HEK293T (cell line): ENCODE measurements at regions not wholly inside any gene's neighbourhood (a gene's known extent, or its start where the extent isn't known, plus 50 kb on each side); places are given as distances from the start of the nearest gene placed in this dataset.

Experiments used
- CTCF ChIA-PET: fragments of 350-600 bp; formaldehyde crosslinking; extraction: SDS; loops from one replicate; lab custom pipeline; 2021; ENCODE audit warnings: antibody characterized with exemption, inconsistent platforms; lab: Yijun Ruan, JAX
- POLR2A ChIA-PET: fragments of 350-600 bp; formaldehyde crosslinking; extraction: SDS; loops from one replicate; lab custom pipeline; 2020; ENCODE audit warnings: antibody characterized with exemption, inconsistent platforms; lab: Yijun Ruan, JAX
- DNase-seq: peaks from one replicate; pipeline ENCODE4 v3.0.0; 2012; ENCODE audit warnings: mixed read lengths; ENCODE audit errors: extremely low spot score
- ARNT ChIP-seq: fragments of 450-650 bp; IDR thresholded peaks from 2 replicates; pipeline ENCODE4 v1.6.1; 2017; ENCODE audit warnings: mild to moderate bottlenecking
- BHLHE40 ChIP-seq: fragments of 450-650 bp; IDR thresholded peaks from 2 replicates; pipeline ENCODE4 v1.6.1; 2016; ENCODE audit warnings: mild to moderate bottlenecking, moderate library complexity, borderline replicate concordance
- CTBP1 ChIP-seq: fragments of 450-650 bp; IDR thresholded peaks from 2 replicates; pipeline ENCODE4 v1.6.1; 2016; ENCODE audit warnings: borderline replicate concordance
- ELF4 ChIP-seq: fragments of 450-650 bp; IDR thresholded peaks from 2 replicates; pipeline ENCODE4 v1.6.1; 2017; ENCODE audit warnings: antibody characterized with exemption
- FOXA1 ChIP-seq: fragments of 450-650 bp; IDR thresholded peaks from 2 replicates; pipeline ENCODE4 v1.6.1; 2016; ENCODE audit warnings: mild to moderate bottlenecking
- FOXK2 ChIP-seq: fragments of 450-650 bp; IDR thresholded peaks from 2 replicates; pipeline ENCODE4 v1.6.1; 2016; ENCODE audit warnings: mild to moderate bottlenecking
- FOXM1 ChIP-seq: fragments of 450-650 bp; IDR thresholded peaks from 2 replicates; pipeline ENCODE4 v1.6.1; 2017; ENCODE audit warnings: mild to moderate bottlenecking, borderline replicate concordance
- HDGF ChIP-seq: fragments of 450-650 bp; IDR thresholded peaks from 2 replicates; pipeline ENCODE4 v1.6.1; 2017; ENCODE audit warnings: antibody characterized with exemption, borderline replicate concordance
- L3MBTL2 ChIP-seq: fragments of 450-650 bp; conservative IDR thresholded peaks from 2 replicates; pipeline ENCODE4 v1.6.1; 2016; ENCODE audit warnings: mild to moderate bottlenecking
- LEF1 ChIP-seq: fragments of 450-650 bp; IDR thresholded peaks from 2 replicates; pipeline ENCODE4 v1.6.1; 2017; ENCODE audit warnings: mild to moderate bottlenecking, borderline replicate concordance
- NFRKB ChIP-seq: fragments of 450-650 bp; IDR thresholded peaks from 2 replicates; pipeline ENCODE4 v1.6.1; 2016; ENCODE audit warnings: mild to moderate bottlenecking, moderate library complexity
- SP1 ChIP-seq: fragments of 450-650 bp; IDR thresholded peaks from 2 replicates; pipeline ENCODE4 v1.6.1; 2017
- SUZ12 ChIP-seq: fragments of 450-650 bp; IDR thresholded peaks from 2 replicates; pipeline ENCODE4 v1.6.1; 2016; ENCODE audit warnings: mild to moderate bottlenecking
- TARDBP ChIP-seq: fragments of 450-650 bp; IDR thresholded peaks from 2 replicates; pipeline ENCODE4 v1.6.1; 2016
- ZNF384 ChIP-seq: fragments of 450-650 bp; IDR thresholded peaks from 2 replicates; pipeline ENCODE4 v1.6.1; 2016
- TF ChIP-seq, protein P1 (sequence below): fragments of 450-650 bp; IDR thresholded peaks from 2 replicates; pipeline ENCODE4 v1.6.1; 2016

DNA sequence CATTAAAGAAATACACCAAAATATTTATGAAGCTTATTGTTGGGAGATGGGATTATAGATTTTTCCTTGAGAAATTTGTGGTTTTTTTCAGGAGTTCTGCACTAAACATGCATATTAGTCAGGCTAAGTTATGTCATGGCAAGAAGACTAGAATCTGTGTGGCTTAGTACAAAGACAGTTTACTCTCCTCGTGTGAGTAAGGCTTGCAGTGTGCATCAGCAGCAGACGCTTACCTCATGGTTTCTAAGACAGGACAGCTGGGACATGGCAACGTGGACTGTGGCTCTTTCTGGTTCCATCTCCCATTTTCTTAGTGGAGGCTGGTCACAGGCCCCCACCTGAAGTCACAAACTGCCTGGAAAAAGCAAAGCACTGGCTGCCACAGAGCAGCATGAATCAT lies 429.6 kb upstream of the VSTM2A start:
- ChIA-PET CTCF (no interaction called here), POLR2A (no interaction called here)
- TF ChIP-seq FOXM1: no peak
- TF ChIP-seq SUZ12: no peak
- TF ChIP-seq CTBP1: no peak
- TF ChIP-seq LEF1: no peak
- TF ChIP-seq NFRKB: no peak
- no peak for TF ChIP-seq ZNF384
- TF ChIP-seq BHLHE40: no peak
- TF ChIP-seq L3MBTL2: no peak
- no peak for TF ChIP-seq HDGF
- no peak for TF ChIP-seq FOXA1
- no peak for TF ChIP-seq ELF4
- no peak for TF ChIP-seq ARNT
- TF ChIP-seq FOXK2: no peak
- TF ChIP-seq, protein P1, sequence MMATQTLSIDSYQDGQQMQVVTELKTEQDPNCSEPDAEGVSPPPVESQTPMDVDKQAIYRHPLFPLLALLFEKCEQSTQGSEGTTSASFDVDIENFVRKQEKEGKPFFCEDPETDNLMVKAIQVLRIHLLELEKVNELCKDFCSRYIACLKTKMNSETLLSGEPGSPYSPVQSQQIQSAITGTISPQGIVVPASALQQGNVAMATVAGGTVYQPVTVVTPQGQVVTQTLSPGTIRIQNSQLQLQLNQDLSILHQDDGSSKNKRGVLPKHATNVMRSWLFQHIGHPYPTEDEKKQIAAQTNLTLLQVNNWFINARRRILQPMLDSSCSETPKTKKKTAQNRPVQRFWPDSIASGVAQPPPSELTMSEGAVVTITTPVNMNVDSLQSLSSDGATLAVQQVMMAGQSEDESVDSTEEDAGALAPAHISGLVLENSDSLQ: no peak
- TF ChIP-seq TARDBP: no peak
- no peak for TF ChIP-seq SP1
- DNase-seq: no peak

DNA sequence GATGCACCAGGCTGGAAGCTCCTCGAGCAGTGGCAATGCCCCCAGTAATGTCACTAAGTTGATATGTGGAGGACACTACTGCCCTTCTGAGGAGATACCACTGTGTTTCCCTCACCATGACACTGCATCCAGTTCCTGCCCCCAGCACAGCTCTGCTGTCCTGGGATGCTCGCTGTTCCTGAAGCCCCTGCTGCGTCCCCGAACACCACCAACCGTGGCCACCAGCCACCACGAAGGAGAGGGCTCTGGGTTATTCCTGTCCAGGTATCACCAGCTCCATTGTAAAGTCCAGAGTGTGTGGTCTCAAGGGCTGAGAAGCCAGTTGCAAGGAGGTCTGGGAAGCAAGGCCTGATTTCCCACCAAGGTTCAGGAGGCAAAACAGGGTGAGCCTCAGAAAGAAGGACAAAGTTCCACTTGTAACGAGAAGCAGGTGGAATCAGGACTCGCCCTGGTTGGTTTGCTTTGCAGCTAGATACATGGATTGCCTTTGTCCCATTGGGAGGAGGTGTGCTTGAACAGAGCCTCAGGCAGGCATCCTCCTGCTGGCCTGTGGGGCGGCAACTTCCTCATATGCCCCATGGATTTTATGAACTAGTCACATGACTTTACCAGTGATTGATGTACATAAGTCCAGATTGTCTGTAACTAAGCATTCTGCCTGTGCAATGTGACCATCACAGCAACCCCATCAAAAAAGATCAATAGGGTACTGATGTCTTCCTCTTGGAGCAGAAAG lies 427.0 kb upstream of the VSTM2A start:
- ChIA-PET POLR2A (no interaction called here), CTCF (no interaction called here)
- TF ChIP-seq, protein P1: no peak
- TF ChIP-seq BHLHE40 (no peak), ARNT (no peak), ZNF384 (no peak), FOXA1 (no peak), ELF4 (no peak), SUZ12 (no peak), HDGF (no peak)

GRCh38 chr7:54116956-54117355 lies 425.2 kb upstream of the VSTM2A start:
- TF ChIP-seq SP1: no peak
- TF ChIP-seq CTBP1: no peak
- TF ChIP-seq, protein P1: no peak
- TF ChIP-seq FOXM1: no peak
- no peak for TF ChIP-seq HDGF
- POLR2A ChIA-PET: no interaction called here
- no peak for DNase-seq
- CTCF ChIA-PET: no interaction called here

More for the DNA sequence above, 427.0 kb upstream of the VSTM2A start:
- no peak for DNase-seq

- ChIA-PET POLR2A (no interaction called here), CTCF (no interaction called here)
- no peak for TF ChIP-seq FOXK2
- no peak for TF ChIP-seq L3MBTL2
- no peak for TF ChIP-seq BHLHE40
- TF ChIP-seq ZNF384: no peak
- TF ChIP-seq TARDBP: no peak
- no peak for DNase-seq
Observed at GRCh38 chr7:54129035-54129434, 413.1 kb upstream of the VSTM2A start.

DNA sequence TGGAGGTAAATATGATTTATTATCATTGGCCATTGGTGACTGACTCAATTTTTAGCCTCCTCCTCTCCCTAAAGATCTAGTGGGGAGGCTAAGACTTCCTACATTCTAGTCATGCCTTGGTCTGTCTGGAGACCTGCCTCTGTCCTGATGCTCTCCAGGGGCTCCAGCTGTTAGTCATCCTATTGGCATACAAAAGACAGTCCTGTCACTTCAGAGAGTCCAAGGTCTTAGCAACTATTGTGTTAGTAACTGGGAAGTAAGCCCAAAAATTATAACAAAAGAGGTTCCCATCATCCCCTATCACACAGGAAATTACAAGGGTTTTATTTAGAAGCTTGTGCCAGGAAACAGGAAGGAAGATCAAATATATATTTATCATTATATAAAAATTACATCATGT lies 400.6 kb upstream of the VSTM2A start:
- CTCF ChIA-PET: no interaction called here
- TF ChIP-seq SUZ12 (no peak), CTBP1 (no peak), NFRKB (no peak), LEF1 (no peak), FOXA1 (no peak)
- TF ChIP-seq, protein P1: no peak
- no peak for DNase-seq
- POLR2A ChIA-PET: no interaction called here

- TF ChIP-seq CTBP1 (no peak), ARNT (no peak), FOXK2 (no peak), HDGF (no peak), BHLHE40 (no peak), ELF4 (no peak), TARDBP (no peak), FOXM1 (no peak), LEF1 (no peak), ZNF384 (no peak), SUZ12 (no peak), FOXA1 (no peak), NFRKB (no peak), L3MBTL2 (no peak), SP1 (no peak)
- TF ChIP-seq, protein P1: no peak
- POLR2A ChIA-PET: no interaction called here
- CTCF ChIA-PET: no interaction called here
- DNase-seq: no peak
Observed at GRCh38 chr7:54145716-54146115, 396.5 kb upstream of the VSTM2A start.
